ENCODE measurements at regions not wholly inside any gene's neighbourhood (a gene's known extent, or its start where the extent isn't known, plus 50 kb on each side); places are given as distances from the start of the nearest gene placed in this dataset.

DNA sequence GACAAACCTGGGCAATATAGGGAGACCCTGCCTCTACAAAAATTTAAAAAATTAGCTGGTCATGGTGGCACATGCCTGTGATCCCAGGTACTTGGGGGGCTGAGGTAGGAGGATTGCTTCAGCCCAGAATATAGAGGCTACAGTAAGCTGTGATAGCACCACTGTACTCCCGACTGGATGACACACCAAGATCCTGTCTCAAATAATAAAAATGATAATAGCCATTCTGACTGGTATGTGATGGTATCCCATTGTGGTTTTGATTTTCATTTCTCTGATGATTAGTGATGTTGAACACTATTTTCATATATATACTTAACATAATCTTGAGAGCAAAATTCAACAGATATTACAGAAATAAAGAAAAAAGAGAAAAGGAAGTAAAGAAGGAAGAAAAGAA is 1491.0 kb upstream of the PIK3C3 start:
- Histone ChIP-seq H3K27ac (ENCODE audit: low read depth in 1 of 2, low read length in 2 of 2) (no peak overlapping the region), H3K4me3 (ENCODE audit: low read depth in 1 of 3, low read length in 3 of 3) (no peak overlapping the region), H3K4me1 (ENCODE audit: control insufficient read depth in 4 of 4, insufficient read depth in 4 of 4, low read length in 3 of 4) (no peaks in the 10 kb centered on the region), H3K9me3 (ENCODE audit: control insufficient read depth in 4 of 4, low read length in 3 of 4) (no peaks in the 10 kb centered on the region), H3K27me3 (ENCODE audit: control insufficient read depth in 4 of 4, insufficient read depth in 4 of 4, low read length in 3 of 4) (no peaks in the 10 kb centered on the region), H3K36me3 (ENCODE audit: control insufficient read depth in 4 of 4, insufficient read depth in 3 of 4, low read depth in 1 of 4, low read length in 3 of 4) (no peaks in the 10 kb centered on the region), H3K9ac (ENCODE audit: low read depth in 1 of 2, low read length in 2 of 2) (no peak overlapping the region)
- DNase-seq (ENCODE audit: low spot score), result no peak
- WGBS, result 63% methylated on average over 1 of the region's 1 CpG
- TF ChIP-seq HNF4A (conservative IDR thresholded peaks at IDR 0.05), result no peak
- TF ChIP-seq, protein P1, sequence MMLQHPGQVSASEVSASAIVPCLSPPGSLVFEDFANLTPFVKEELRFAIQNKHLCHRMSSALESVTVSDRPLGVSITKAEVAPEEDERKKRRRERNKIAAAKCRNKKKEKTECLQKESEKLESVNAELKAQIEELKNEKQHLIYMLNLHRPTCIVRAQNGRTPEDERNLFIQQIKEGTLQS (IDR thresholded peaks at IDR 0.05), result no peak
- TF ChIP-seq GABPA (IDR thresholded peaks at IDR 0.05 in 1 of 2, conservative IDR thresholded peaks at IDR 0.05 in 1 of 2), result no peak
- TF ChIP-seq ZBTB33 (IDR thresholded peaks at IDR 0.05), result no peak
- TF ChIP-seq, protein P2, sequence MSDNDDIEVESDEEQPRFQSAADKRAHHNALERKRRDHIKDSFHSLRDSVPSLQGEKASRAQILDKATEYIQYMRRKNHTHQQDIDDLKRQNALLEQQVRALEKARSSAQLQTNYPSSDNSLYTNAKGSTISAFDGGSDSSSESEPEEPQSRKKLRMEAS (IDR thresholded peaks at IDR 0.05), result no peak
- TF ChIP-seq EGR1 (IDR thresholded peaks at IDR 0.05; ENCODE audit: low read depth in 2 of 2), result no peak
- TF ChIP-seq RAD21 (IDR thresholded peaks at IDR 0.05), result no peak
- TF ChIP-seq FOXA2 (IDR thresholded peaks at IDR 0.05), result no peak
- no peak for TF ChIP-seq YY1 (IDR thresholded peaks at IDR 0.05)

GRCh38 chr18:40453903-40454302 is 1501.1 kb upstream of the PIK3C3 start:
- H3K4me1 ChIP-seq (ENCODE audit: control insufficient read depth in 4 of 4, insufficient read depth in 4 of 4, low read length in 3 of 4), result no peaks in the 10 kb centered on the region
- H3K27me3 ChIP-seq (ENCODE audit: control insufficient read depth in 4 of 4, insufficient read depth in 4 of 4, low read length in 3 of 4), result no peaks in the 10 kb centered on the region
- TF ChIP-seq JUND (IDR thresholded peaks at IDR 0.05) (no peak), YY1 (IDR thresholded peaks at IDR 0.05) (no peak), HNF4A (conservative IDR thresholded peaks at IDR 0.05) (no peak), GABPA (IDR thresholded peaks at IDR 0.05 in 1 of 2, conservative IDR thresholded peaks at IDR 0.05 in 1 of 2) (no peak), SP1 (IDR thresholded peaks at IDR 0.05) (no peak), ZBTB33 (IDR thresholded peaks at IDR 0.05) (no peak), EGR1 (IDR thresholded peaks at IDR 0.05; ENCODE audit: low read depth in 2 of 2) (no peak), NR2F2 (IDR thresholded peaks at IDR 0.05) (no peak), FOXA1 (IDR thresholded peaks at IDR 0.05) (no peak)
- TF ChIP-seq, protein P2 (IDR thresholded peaks at IDR 0.05), result no peak
- TF ChIP-seq, protein P3, sequence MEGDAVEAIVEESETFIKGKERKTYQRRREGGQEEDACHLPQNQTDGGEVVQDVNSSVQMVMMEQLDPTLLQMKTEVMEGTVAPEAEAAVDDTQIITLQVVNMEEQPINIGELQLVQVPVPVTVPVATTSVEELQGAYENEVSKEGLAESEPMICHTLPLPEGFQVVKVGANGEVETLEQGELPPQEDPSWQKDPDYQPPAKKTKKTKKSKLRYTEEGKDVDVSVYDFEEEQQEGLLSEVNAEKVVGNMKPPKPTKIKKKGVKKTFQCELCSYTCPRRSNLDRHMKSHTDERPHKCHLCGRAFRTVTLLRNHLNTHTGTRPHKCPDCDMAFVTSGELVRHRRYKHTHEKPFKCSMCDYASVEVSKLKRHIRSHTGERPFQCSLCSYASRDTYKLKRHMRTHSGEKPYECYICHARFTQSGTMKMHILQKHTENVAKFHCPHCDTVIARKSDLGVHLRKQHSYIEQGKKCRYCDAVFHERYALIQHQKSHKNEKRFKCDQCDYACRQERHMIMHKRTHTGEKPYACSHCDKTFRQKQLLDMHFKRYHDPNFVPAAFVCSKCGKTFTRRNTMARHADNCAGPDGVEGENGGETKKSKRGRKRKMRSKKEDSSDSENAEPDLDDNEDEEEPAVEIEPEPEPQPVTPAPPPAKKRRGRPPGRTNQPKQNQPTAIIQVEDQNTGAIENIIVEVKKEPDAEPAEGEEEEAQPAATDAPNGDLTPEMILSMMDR (IDR thresholded peaks at IDR 0.05; ENCODE audit: low read depth, low read length, missing input control), result no peak
- TF ChIP-seq, protein P4, sequence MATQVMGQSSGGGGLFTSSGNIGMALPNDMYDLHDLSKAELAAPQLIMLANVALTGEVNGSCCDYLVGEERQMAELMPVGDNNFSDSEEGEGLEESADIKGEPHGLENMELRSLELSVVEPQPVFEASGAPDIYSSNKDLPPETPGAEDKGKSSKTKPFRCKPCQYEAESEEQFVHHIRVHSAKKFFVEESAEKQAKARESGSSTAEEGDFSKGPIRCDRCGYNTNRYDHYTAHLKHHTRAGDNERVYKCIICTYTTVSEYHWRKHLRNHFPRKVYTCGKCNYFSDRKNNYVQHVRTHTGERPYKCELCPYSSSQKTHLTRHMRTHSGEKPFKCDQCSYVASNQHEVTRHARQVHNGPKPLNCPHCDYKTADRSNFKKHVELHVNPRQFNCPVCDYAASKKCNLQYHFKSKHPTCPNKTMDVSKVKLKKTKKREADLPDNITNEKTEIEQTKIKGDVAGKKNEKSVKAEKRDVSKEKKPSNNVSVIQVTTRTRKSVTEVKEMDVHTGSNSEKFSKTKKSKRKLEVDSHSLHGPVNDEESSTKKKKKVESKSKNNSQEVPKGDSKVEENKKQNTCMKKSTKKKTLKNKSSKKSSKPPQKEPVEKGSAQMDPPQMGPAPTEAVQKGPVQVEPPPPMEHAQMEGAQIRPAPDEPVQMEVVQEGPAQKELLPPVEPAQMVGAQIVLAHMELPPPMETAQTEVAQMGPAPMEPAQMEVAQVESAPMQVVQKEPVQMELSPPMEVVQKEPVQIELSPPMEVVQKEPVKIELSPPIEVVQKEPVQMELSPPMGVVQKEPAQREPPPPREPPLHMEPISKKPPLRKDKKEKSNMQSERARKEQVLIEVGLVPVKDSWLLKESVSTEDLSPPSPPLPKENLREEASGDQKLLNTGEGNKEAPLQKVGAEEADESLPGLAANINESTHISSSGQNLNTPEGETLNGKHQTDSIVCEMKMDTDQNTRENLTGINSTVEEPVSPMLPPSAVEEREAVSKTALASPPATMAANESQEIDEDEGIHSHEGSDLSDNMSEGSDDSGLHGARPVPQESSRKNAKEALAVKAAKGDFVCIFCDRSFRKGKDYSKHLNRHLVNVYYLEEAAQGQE (IDR thresholded peaks at IDR 0.05), result no peak
- no peak overlapping the region for H3K27ac ChIP-seq (ENCODE audit: low read depth in 1 of 2, low read length in 2 of 2)
- no peak overlapping the region for H3K4me3 ChIP-seq (ENCODE audit: low read depth in 1 of 3, low read length in 3 of 3)
- H3K9me3 ChIP-seq (ENCODE audit: control insufficient read depth in 4 of 4, low read length in 3 of 4), result no peaks in the 10 kb centered on the region
- DNase-seq (ENCODE audit: low spot score), result no peak
- no peaks in the 10 kb centered on the region for H3K36me3 ChIP-seq (ENCODE audit: control insufficient read depth in 4 of 4, insufficient read depth in 3 of 4, low read depth in 1 of 4, low read length in 3 of 4)
- no peak overlapping the region for H3K9ac ChIP-seq (ENCODE audit: low read depth in 1 of 2, low read length in 2 of 2)
- 85% methylated on average over 5 of the region's 5 CpGs for WGBS

All from liver (tissue), 8 donors.